HG03342 (cell line): ENCODE measurements at regions not wholly inside any gene's neighbourhood (a gene's known extent, or its start where the extent isn't known, plus 50 kb on each side); places are given as distances from the start of the nearest gene placed in this dataset.

Source experiments
- ATAC-seq: cut with Tn5 transposase; IDR thresholded peaks from one replicate; pipeline ENCODE4 v1.9.1; 2021; ENCODE audit warnings: mild to moderate bottlenecking, moderate library complexity; ENCODE audit not compliant: unreplicated experiment

DNA sequence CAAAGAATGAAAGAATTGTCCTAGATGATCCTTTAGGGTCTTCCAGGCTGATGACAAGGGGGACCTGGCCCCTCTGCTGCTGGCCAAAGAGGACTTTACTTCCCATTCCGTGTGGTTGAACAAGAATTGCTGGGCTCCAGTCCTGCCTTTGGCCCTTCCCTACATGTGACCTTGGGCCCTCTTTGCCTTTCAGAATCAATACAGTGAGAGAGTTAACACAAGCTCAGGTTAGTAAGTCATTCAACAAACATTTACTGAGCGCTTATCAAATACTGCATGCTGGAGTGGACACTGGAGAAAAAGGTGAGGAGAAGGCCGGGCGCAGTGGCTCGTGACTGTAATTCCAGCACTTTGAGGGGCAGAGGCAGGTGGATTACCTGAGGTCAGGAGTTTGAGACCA is 113.1 kb downstream of the C9orf50 start:
- no peak for ATAC-seq

DNA sequence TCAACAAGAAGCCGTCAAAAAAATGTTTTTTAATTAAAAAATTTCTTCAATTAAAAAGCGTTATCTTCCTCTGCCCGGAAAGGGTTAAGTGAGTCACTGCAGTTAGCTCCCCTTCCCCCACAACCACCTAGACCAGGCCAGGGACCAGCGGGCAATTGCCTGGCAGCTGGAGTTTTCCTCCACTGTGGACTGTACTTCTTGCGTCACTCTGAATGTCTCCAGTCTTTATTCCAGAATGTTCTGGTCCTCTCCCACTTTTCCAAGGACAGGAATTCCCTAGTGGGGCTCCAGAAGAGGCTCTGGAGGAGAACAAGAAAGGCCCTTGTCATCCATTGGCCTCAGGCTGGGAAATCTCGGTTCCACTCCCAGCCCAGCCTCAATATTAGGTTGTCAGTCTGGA is 114.0 kb downstream of the C9orf50 start:
- ATAC-seq = no peak

DNA sequence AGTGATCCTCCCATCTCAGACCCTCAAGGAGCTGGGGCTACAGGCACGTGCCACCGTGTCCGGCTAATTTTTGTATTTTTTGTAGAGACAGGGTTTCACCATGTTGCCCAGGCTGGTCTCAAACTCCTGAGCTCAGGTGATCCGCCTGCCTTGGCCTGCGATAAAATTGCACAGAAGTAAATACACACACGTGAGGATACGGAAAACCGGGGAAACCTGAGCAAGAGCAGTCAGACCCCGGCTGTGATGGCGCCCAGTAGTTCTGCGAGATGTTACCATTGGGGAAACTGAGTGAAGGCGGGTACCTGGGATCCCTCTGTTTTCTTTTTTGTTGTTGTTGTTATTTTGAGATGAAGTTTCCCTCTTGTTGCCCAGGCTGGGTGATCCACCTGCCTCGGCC is 114.9 kb downstream of the C9orf50 start:
- ATAC-seq = no peak

DNA sequence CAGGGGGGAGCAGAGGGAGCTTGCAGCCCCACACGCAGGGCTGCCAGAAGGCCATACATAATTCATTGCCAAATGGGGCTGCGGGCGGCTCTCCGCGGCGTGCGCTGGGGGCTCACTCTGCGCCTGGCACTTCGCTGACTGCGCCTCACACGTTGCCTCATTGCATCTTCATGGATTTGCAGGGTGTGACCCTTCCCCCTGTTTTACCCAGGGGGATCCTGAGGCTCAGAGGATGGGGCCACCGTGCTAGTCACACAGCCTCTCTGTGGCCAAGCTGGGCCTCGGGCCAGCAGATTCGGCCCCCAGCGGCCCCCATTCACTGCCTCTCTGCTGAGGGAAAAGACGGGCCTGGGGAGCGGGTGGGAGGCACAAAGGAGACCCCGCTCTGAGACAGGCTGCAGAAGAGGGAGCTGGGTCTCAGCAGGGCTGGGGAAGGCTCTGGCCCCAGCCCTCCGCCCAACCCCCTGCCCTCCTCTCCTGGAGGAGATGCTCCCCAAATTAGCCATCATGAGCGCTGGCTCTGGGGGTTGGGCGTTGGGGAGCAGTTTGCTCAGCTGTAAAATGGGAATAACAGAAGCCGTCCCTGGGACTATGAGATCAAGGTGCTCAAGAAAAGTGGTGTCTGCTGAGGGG is 115.5 kb downstream of the C9orf50 start:
- no peak for ATAC-seq

DNA sequence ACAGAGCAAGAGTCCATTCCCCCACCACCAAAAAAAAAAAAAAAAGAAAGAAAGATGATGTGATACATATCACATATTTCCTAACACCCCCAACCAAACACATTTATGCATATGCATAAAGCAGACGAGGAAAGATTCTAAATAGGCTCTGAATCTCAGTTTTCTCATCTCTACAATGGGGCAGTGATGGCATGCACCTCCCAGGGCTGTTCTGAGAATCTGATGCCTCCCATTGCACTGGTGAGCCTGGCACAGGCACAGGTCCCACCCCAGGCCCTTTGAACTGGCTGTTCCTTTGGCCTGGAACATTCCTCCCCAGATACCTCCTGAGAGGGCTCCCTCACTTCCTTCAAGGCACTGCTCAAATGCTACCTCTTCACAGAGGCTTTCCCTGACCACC is 116.5 kb downstream of the C9orf50 start:
- no peak for ATAC-seq

DNA sequence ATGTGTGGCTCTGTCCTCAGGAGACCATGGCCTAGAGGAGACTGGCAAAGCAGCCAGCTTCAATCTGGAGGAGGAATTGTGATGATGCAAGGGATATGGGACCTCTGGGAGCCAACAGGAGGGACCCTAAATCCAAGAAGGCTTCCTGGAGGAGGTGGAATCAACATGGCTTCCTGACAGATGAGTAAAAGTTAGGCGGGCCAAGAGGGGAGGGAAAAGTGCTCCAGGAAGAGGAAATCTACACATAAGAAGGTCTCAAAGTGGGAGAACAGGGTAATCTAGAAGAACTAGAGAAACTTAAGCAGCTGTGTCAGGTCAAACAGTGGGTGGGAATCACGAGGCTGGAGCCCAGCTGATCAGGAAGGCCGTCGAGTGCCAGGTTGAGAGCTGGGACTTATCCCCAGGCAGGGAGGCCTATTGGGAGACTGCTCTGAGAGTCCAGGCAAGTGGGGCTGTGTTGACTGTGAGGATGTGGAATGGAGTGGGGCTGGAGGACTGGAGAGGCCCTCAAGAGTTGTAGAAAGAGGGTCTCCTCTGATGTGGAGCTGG is 119.1 kb downstream of the C9orf50 start:
- no peak for ATAC-seq

DNA sequence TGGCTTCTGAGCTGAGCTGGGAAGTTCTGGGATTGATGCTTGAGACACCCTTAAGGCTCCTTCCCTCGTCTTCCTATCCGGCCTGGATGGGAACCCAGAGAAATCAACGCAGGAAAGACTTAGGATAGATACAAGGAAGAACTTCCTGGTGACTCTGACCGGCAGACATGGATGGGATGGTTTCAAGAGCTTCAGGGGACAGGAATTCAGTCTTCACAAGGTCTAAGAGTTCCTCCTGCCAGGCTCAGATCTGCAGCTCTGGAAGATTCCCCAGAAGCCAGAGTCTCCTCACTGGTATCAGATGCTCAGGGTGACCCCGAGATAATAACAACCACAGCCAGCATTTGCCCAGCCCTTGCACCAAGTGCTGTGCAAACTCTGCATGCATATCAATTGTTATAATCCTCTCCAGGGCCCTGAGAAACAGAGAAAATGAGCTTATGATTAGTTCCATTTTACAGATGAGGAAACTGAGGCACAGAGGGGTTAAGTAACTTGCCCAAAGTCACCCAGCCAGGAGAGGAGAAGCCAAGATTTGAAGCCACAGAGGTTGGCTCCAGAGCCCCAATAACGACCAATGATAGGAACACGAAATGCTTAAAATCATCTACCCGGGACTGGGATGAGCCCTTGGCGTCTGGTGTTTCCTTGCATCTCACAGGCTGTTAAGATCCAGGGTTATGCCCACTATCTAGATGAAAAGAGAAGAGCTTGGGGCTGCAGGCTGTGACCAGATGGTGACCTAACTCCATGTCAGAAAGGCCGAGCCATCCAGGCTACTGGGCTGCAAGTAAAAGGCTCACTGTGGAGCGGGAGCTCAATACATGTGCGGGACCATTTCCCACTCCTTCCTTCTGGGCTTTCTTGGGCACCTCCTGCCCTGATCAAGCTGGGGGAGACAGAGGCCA is 119.8 kb downstream of the C9orf50 start:
- no peak for ATAC-seq

DNA sequence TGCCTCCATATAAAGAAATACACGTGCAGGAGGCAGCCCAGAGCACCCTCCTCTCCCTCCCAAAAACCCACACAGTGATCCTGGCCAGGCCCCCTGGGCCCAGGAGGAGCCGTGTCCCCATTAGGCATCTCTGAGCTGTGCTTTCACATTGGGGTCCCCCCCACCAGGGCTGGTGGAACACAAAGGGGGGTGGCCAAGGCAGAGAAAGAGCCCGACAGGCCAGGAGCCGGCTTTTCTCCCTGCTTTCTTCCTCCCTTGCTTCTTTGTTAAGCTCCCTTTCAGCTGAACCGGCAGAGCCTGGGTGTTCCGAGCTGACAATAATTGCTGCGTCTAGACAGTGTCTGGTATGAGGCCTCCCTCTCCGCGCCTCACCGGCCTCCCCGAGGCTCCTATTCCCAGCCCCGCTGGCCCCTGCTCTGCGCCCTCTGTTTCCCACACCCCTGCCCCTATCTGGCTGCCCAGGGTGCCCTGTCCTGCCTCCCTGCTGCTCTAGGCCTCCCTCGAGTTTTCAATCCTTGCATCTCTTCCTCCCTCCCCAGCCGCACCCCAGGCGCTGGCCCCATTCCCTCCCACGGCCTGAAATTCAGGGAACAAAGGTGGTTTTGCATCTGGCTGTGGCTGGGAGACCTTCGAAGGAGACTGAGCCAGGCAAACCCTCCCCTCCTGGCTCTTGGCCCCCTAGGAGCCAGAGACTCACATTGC is 120.6 kb downstream of the C9orf50 start:
- no peak for ATAC-seq

DNA sequence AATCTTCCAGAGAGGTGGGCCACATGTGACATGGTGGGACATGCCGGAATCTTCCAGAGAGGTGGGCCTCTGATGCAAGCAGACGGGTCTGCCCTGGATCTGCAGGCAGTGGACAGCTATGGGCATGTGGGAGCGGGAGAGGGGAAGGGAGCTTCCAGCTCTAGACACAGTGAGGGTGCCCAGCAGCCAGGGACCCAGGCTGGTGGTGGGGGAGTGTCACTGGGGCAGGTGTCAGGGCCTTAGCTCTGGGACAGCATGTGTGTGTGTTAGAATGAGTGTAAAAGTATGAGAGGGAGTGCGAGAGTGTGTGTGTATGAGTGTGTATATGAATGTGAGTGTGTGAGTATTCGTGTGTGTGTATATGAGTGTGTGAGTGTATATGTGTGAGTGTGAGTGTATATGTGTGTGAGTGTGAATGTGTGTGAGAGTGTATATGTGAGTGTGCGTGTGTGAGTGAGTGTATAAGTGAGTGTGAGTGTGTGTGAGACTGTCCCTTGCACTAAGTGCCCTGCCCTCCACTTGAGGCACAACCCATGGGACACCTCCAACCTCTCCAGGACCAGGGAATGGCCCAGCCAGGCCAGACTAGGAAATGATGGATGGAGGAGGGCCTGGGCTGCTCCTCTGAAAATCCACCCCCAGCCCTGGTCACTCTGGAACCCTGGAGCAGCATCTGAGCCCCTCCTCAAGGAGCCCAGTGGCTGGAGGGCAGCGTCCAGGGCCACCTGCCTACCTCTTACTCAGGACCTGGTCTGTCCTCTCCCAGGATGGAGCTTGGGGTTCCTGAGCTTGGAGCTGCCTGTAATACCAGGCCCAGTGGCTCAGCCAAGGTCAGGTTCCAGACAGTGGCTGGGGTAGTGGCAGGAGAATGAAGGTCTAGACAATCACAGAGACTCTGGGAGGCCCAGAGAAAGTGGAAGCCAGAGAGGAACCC is 122.2 kb downstream of the C9orf50 start:
- ATAC-seq = no peak

DNA sequence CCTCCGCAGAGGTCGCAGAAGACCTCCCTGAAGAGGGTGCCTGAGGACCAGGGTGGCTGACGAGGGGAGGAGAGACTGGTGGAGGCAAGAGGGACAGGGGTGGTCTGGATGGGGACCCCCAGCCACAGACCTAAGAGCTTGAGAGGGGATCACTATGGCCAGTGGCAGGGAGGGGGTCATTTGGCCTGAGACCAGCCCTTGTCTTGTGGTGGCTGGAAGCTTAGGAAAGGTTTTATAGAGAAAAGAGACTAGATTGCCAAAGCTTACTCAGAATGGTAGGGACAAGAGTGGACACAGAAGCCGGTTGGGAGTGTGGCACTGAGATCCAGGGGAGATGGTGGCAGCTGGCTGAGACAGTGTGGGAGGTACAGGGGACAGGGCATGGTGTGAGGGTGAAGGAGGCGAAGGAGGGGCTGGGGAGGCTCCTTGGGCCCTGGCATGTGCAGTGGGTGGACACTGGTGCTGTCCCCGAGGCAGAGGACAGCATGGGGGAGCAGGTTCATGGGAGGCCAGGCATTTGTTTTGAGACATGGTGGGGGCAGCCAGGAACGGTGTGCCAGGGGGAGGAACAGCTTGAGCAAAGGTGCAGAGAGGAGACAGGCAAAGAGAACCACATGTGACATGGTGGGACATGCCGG is 123.0 kb downstream of the C9orf50 start:
- ATAC-seq = no peak

DNA sequence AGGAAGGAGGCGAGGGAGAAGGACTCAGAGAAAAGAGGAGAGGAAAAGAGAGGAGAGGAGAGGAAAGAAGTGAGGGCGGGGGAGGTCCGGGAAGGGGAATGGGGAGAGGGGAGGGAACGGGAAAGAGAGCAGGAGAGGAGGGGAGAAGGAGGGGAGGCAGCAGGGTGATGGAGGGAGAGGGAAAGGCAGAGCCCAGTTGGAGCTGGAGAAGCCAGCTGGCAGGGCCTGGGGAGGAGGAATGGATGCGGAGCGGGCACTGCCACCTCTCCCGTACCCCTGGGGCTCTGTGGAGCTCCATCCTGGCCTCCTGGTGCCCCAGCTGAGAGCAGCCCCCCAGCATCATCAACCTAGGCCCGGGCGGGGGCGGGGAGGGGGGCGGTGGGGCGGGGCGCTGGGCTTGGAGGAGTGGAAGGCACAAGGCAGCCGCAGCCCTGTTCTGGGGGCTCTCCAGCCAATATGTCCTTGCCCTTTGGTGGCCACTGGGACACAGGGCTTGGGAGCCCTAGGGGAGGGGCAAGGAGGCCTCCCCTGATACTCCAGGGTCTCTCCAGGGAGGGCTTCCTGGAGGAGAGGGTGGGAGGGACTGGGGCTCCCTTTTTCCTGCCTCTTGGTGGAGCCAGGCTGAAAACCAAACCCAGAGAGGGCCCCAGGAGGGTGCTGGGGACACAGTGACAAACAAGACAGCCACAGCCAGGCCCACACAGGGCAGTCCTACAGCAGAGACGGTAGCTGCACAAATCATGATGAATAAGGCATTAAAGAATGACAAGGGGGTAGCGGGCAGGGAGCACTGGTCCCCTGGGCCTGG is 123.7 kb downstream of the C9orf50 start:
- no peak for ATAC-seq

DNA sequence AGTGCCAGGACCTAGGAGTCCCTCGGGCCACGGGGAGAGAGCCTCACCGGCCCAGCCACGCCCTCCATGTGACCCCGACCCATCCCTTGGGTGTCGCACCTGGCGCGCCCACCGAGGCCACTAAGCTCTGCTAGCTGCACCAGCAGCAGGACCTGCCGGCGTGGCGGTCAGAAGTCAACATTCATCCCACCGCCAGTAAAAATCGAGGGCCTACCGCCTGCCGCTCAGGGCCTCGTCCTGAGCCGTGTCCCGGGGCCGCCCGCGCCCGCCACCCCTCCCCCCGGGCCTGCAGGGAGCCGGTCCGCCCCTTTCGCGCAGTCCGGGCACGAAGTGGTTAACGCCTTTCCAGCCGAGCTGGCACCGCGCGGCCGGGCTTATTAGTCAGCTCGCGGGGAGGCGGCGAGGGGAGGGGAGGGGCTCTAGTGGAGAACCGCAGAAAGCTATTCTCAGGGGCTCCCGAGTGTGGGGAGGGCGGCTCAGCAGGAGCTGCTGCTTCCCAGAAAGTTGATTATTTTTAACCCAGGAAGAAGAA is 124.4 kb downstream of the C9orf50 start:
- no peak for ATAC-seq

DNA sequence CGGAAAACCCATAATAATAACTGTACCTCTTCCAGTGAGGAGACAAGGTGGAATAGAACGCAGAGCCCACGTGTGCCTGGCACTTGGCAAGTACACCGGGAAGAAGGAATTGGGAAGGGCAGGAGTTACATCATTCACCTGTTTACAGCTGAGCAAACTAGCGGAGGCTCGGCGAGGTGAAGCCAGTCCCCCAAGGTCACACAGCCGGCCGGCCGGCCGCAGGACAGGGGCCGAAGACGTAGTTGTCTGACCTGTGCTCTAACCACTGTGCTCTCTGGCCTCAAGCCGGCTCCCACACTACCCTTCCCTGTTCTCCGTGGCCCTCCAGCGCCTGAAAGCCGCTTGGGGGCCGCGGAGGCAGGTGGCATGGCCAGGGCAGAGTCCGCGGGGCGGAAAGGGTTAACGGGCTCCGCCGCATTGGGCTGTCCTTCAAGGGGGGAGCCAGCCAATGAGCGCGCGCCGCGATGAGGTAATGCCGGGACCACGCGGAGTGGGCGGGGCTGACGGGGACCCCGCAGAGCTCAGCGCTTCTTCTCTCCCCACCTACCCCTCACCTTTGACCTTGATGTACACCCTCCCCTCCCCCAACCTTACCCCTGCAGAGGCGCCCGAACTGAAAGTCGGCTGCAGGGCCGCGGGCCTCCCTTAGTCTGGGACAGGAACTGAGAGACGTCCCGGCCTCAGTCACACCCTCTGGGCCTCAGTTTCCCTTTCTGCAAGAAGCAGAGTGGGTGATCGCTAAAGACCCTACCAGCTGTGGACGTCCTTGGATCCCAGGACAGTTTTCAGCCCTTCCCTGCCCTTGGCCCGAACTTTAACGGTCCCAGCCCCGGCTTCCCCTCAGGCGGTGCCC is 125.1 kb downstream of the C9orf50 start:
- ATAC-seq = no peak

DNA sequence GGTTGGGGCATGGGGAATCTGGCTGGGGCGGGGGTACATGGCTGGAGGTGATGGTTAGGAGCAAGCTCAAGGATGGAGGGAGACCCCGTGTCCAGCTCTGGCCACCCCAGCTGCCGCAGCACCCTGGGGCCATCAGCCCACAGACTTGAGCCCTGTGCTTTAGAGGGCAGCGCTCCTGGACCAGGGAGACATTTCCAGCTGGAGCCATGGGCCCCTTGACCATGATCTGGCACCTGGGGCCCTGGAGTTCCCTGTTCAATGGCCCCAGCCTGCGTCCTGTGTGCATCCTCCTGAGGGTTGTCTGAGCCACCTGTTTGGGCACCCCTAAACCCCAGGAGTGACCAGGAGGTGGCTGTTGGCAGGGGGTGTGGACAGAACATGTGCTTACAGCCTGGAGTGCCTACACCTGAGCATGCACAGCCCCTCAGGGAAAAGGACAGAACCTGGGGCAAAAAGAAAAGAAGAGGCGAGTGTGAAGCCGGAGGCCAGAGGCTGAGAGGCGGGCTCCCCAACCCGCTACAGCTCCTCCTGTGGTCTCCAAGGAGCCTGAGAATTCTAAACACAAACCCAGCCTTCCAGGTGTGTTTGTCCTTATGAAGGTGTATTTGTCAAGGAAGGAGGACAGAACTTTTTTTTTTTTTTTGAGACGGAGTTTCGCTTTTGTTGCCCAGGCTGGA is 126.7 kb downstream of the C9orf50 start:
- no peak for ATAC-seq

DNA sequence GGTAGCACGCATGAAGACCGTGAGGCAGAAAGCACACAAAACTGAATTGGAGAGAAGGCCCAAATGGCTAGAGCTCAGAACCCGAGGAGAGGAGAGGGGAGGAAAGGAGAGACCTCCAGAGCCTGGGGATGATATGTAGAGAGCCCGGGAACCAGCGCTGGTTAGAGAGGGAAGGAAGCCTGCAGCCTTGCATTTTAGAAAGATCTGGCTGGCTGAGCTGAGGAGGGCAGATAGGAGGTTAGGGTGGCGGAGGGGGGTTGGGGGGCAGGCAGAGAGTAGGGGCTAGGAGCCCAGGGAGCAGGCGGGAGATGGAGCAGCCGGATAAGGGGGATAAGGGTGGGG is 127.2 kb downstream of the C9orf50 start:
- no peak for ATAC-seq

DNA sequence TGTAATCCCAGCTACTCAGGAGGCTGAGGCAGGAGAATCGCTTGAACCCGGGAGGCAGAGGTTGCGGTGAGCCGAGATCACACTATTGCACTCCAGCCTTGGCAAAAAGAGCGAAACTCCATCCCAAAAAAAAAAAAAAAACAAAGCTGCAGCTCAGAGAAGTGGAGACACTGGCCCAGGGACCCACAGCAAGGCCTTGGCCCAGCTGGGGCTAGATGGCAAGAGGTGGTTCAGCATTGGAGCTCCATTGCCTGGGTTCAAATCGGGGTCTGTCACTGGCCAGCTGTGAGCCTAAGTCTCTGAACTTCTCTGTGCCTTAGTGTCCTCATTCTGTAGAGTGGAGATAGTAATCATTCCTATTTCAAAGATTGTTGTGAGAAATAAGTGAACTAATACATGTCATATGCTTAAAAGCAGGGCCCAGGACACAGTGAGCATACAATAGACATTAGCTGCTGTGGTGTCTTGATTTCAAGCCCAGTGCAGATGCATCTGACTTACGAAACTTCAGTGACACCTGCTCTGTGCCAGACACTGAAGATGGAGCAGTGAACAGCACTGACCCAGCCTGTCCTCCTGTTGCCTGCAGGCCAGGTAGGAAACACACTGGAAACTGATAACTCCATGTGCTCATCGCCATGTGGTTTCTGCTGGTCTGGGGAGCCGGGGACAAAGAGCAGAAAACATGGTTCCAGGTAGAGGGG is 127.7 kb downstream of the C9orf50 start:
- ATAC-seq = no peak

DNA sequence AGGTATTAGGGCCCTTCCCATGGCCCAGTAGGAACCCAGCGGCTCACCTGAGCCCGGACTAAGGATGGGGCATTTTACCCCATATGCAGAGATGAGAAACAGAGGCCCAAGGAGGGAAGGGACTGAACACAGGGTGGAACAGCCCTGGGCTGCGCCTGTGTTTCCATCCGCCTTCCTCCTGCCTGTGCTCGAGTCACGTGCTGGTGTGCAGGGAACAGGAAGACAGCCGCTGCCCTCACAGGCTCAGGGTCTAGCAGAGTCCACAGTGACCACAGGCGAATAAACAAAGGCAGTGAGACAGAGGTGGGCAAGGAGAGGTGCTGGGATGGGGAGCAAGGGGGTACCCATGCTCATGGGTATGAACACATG is 129.4 kb downstream of the C9orf50 start:
- ATAC-seq = no peak
